HG02642 (cell line): ENCODE measurements at regions not wholly inside any gene's neighbourhood (a gene's known extent, or its start where the extent isn't known, plus 50 kb on each side); places are given as distances from the start of the nearest gene placed in this dataset.
"Not testable (repeated sequence)": the region's sequence is repeated elsewhere in the genome, so short reads cannot be mapped to it uniquely, and the experiment has no call there.

Experiments
- ATAC-seq: cut with Tn5 transposase; IDR thresholded peaks from one replicate; pipeline ENCODE4 v1.9.1; 2021; ENCODE audit warnings: mild to moderate bottlenecking; ENCODE audit not compliant: unreplicated experiment, poor library complexity

DNA sequence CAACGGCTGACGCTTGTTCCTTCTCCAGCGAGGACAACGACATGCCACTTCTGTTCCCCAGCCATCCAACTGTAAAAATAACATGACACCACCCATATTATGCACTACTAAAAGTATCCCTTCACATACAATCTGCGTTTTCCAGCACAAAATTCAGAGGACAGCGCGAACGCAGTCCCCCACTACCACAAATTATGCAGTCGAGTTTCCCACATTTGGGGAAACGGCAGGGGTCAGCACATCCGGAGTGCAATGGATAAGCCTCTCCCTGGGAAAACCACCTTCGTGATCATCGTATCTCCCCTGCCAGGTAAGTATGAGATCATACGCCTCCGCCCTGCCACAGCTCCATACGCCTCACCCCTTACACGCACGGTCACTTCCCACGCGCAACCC lies 120.9 kb downstream of the PPIAL4G start:
- no peak for ATAC-seq

DNA sequence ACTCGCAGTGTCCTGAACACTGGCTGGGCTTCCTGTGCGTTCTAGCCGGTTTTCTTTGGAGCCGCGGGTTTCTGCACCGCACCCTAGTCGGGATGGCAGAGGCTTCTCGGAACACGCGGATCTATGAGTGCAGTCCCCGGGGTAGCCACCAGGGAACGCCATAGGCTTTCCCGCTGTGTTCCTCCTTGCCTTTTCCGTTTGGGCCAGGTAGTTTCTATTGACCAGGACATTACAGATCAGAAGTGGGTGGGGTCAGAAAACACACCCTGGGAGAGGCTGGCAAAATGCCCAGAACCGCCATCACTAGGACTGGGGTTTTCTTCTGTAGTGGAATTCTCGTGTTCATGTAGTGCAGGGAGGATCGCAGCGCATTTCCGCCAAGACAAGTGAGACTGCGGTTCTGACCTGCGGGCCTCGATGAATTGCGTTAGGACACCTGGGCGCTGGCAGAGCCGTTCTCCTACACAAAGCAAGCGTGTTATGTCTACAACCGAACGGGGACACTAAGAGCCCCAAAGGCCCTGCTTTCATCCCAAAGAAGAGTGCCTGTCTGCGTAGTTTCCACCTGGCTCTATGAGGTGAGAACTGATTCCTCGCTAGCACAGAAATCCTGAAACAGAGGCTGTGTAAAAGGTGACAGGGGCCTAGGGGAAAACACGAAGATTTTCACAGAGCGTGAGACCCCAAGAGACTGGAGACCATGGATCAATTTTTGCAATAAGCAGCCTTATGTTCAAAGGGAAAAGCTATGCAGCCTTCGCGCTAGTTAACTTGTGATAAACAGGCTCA lies 121.5 kb downstream of the PPIAL4G start:
- ATAC-seq: not testable (repeated sequence)

- ATAC-seq: no peak
Measured at GRCh38 chr1:148357037-148357436, 126.1 kb downstream of the PPIAL4G start.

DNA sequence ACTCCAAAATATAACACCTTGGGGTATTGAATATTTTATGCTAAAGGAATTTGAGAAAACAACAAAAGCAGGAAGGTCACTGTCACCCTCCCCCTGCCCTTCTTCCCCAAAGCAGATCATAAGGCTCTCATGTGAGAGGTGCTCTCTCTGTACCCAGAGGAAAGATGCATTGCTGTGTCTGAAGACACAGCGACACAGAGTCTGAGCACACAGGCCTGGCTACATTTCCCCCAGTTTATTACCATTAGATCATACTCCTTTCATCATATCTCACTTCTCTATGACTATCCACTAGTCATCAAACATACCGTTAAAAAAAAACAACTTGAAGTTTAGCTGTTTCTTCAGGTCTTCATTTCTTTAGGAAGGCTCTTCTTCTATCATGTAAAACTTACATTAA lies 127.1 kb downstream of the PPIAL4G start:
- ATAC-seq: no peak

- no peak for ATAC-seq
Measured at GRCh38 chr1:148354913-148355308, 128.2 kb downstream of the PPIAL4G start.

GRCh38 chr1:148354284-148354912 lies 128.7 kb downstream of the PPIAL4G start:
- ATAC-seq: no peak

DNA sequence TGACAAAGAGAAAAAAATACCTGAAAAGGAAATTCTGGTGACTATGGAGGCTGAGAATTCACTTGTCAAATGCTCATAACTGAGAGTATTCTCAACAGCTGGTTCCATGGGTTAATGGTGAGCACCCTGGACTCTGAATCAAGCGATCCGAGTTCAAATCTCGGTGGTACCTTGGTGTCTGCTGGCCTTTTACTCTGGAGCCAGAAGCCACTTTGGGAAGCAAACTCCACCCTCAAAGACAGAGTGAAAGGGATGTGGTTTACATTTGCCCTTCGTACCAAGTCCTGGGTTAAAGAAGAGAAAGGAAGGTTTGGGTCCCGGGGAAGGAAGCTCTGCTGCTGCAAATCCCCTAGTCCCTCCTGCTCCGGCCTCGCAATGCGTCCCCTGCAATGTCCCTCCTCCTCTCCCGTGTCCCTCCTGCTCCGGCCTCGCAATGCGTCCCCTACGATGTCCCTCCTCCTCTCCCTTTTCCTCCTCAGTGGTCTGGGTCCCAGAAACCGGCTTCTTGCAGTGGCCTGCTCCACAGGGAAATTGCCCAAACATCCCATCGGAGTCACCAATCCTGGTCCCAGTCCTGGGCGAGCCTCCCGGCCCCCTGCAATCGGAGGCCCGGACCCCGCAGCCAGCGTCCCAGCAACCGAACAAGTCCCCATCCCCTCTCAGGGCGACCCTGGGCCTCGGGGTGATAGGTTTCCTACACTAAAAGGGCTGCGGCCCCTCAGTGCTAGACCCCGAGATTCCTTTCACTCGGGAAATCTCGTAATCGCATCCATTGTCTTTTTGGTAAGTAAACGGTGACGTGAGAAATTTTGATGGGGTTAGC lies 129.4 kb downstream of the PPIAL4G start:
- ATAC-seq: no peak

GRCh38 chr1:148352470-148353053 lies 130.5 kb downstream of the PPIAL4G start:
- ATAC-seq: no peak

- ATAC-seq: no peak
Measured at GRCh38 chr1:148347781-148348180, 135.3 kb downstream of the PPIAL4G start.

DNA sequence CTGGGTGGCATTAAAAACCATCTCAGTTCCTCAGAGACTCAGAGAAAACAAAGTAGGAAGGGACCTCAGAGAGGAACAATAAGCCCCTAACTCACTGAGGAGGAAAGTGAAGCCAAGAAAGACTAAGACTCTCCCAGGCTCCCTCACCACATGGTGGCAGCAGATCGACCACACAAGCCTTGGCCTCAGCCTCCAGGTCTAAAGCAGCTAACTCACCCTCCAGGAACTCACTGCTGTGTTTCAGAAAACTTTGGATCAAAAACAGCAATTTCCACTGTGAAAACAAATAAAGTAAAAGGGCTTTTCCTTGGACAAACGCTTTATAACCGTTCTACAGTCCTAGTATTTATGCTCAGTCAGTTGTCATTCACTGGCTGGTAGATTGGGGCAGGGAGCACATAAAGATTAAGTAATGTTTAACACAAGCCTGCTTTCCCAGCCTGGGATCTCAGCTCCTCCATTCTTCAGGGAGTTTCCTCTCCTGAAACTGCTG lies 137.4 kb downstream of the PPIAL4G start:
- not testable (repeated sequence) for ATAC-seq

- ATAC-seq: not testable (repeated sequence)
Measured at GRCh38 chr1:148344651-148345050, 138.5 kb downstream of the PPIAL4G start.

DNA sequence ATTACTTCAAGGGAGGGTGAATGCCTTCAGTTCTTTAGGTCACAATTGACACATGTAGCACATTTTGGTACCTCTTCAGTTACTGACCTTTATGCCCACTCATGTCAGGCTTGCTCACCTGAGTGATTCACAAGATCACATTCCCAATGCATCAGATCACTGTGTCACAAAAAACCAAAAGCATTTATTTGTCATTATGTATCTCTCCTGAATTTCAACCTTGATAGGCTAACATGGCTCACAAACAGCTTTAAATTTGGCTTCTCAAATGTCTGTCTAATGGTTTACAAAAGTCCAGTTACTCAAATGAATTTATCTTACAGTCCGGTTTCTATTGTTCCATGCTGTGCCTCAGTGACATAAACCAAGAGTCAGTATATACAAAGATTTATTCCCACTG lies 141.4 kb downstream of the PPIAL4G start:
- not testable (repeated sequence) for ATAC-seq

DNA sequence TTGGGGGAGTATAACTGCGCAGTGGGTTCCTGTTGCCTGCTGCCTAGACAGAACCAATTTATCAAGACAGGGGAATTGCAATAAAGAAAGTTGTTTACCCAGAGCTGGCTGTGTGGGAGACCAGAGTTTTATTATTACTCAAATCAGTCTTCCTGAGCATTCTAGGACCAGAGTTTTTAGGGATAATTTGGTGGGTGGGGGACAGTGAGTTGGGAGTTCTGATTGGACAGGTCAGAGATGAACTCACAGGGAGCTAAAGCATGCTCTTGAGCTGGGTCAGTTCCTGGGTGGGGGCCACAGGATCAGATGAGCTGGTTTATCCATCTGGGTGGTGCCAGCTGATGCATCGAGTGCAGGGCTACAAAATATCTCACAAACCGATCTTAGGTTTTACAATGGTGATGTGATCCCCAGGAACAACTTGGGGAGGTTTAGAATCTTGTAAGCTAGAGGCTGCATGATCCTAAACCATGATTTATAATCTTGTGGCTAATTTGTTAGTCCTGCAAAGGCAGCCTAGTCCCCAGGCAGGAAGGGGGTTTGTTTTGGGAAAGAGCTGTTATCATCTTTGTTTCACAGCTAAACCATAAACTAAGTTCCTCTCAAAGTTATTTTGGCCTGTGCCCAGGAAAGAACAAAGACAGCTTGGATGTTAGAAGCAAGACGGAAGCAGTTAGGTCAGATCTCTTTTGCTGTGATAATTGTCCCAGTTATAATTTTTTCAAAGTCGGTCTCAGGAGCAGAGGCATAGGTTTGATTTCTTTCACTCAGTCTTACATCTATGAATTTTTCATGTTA lies 146.8 kb downstream of the PPIAL4G start:
- not testable (repeated sequence) for ATAC-seq

GRCh38 chr1:148334339-148335130 lies 148.6 kb downstream of the PPIAL4G start:
- ATAC-seq: peak; percentile 68

DNA sequence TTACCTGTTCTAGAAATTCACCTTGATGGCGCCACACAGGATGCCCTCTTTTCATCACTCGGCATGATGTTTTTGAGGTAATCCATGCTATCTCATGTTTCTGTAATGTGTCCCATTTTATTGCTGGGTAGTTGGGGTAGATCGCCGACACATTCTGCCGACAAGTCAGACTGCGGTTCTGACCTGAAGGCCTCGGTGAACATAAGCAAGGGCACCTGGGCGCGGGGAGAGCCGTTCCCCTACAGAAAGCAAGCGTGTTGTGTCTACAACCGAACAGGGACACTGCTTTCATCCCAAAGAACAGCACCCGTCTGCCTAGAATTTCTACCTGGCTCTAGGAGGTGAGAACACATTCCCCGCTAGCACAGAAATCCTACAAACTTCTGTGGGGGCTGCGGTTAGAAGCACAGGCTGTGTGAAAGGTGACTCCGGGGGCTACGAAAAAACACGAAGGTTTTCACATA lies 149.2 kb downstream of the PPIAL4G start:
- ATAC-seq: no peak

DNA sequence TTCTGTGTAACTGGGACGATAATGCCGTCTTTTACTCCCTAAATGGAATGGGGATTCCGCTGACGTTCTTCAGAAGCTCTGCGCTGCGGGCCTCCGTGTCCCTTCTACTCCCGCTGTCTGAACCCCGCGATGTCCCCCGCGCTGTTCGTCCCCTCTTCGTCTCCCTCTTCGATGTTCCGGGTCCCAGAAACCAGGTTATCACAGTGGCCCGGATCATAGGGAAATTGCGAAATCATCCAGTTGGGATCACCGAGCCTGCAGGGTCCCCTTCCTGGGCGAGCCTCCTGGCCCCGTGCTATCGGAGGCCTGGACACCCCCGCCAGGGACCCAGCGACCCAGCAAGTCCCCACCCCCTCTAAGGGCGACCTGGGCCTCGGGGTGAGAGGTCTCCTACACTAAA lies 154.2 kb downstream of the PPIAL4G start:
- no peak for ATAC-seq

- not testable (repeated sequence) for ATAC-seq
Measured at GRCh38 chr1:148325031-148325430, 158.1 kb downstream of the PPIAL4G start.

DNA sequence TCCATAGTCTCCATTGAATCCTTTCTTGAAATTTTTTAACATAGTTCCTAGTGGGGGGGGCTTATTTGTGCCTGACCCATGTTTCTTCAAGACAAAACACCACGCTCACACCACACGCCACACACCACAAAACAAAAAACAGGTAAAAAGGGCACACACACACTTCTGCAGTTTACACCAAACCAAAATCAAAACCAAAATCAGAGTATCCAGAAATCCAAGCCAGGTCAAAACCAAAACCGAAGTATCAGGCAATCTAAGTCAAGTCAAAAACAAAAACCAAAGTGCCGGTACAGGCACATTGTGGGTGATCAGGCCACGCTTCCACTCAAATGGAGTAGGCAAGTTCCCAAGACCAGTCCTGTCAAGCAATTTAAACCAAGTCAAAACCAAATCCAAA lies 158.6 kb downstream of the PPIAL4G start:
- not testable (repeated sequence) for ATAC-seq

DNA sequence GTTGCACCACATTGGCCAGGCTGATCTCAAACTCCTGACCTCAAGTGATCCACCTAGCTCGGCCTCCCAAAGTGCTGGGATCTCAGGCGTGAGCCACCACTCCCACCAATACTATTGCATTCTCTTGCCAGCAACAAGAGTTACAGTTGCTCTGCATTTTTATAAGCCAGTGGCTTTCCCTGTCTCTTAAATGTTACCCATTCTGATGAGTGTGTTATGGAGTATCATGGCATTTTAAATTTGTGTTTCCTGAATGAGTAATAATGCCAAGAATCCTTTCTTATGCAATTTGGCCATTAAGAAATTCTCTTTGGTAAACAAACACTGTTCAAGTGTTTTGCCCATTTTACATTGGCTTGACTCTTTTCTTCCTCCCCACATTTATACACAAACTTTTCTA lies 163.0 kb downstream of the PPIAL4G start:
- ATAC-seq: not testable (repeated sequence)
